ENCODE measurements at regions not wholly inside any gene's neighbourhood (a gene's known extent, or its start where the extent isn't known, plus 50 kb on each side); places are given as distances from the start of the nearest gene placed in this dataset.
A peak's percentile ranks its signal among the peaks of the same experiment; 100 is the strongest.

DNA sequence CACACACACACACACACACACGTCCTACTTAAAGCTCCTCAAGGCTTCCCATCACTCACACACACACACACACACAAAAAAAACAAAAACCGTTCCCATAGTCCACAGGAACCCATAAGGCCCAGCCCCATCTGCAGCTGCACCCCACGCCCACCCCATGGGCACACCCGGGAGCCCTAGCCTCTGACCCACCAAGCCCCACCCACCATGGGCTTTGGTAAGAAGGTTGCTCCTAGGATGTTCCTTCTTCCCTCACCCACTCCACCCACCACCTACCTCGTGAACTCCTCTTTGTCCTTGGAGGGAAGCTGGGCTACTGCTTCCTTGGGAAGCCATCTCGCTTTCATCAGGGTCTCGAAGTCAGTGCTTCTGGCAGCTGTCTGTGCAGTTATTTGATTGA lies 115.1 kb downstream of the TPRA1 start:
- H3K27ac ChIP-seq: no peak overlapping the region
- intact Hi-C loops (cut with DNase I): no loop called here
- H3K9me3 ChIP-seq: no peaks in the 10 kb centered on the region
- H3K4me1 ChIP-seq: no peaks in the 10 kb centered on the region
- no peak for DNase-seq
- no peak overlapping the region for H3K4me3 ChIP-seq
- H3K36me3 ChIP-seq: no peaks in the 10 kb centered on the region
- TF ChIP-seq POLR2A (IDR thresholded peaks at IDR 0.05): no peak
- TF ChIP-seq, protein P1, sequence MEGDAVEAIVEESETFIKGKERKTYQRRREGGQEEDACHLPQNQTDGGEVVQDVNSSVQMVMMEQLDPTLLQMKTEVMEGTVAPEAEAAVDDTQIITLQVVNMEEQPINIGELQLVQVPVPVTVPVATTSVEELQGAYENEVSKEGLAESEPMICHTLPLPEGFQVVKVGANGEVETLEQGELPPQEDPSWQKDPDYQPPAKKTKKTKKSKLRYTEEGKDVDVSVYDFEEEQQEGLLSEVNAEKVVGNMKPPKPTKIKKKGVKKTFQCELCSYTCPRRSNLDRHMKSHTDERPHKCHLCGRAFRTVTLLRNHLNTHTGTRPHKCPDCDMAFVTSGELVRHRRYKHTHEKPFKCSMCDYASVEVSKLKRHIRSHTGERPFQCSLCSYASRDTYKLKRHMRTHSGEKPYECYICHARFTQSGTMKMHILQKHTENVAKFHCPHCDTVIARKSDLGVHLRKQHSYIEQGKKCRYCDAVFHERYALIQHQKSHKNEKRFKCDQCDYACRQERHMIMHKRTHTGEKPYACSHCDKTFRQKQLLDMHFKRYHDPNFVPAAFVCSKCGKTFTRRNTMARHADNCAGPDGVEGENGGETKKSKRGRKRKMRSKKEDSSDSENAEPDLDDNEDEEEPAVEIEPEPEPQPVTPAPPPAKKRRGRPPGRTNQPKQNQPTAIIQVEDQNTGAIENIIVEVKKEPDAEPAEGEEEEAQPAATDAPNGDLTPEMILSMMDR (IDR thresholded peaks at IDR 0.05): no peak
- 54 to 72% methylated on average over 5 to 7 of the region's 7 CpGs for WGBS, 2 donors
- peaks cover 0 to 9% (median 0%) of the 10 kb centered on the region in 4 donors for H3K27me3 ChIP-seq

DNA sequence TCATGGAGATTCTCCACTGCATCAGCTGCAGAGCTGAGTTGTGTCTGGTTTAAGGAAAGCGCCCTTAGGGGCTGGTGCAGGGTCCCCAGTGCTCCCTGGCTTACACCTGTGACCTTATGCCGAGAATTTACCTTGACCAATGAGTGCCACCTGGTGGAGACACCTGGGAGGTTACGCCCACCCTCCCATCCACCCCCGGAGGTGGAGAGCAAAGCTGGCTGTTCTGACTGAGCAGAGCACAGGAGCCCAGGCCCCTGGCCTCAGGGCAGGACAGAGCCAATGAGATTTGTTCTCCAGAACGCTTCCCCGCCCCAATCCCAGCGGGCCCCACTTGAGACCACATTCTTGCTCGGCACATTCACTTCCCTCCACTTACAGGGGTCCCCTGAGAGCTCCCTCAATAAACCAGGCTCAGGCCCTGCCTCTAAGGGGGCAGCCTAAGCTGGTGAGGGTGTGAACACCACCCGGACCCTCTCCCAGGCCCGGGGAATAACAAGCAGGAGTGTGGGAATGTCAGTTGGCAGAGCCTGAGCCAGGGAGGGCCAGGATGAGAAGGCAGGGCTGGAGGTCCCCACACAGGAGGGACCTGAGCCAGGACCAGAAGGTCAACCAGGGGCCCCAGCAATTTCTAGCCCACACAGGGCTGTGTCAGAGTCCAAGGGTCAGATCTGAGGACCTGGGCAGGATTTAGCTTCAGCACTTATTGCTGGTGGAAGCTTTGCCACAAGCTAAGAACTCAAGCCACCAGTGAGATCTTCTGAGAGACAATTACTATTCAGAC lies 117.1 kb downstream of the TPRA1 start:
- Histone ChIP-seq H3K4me3 (no peak overlapping the region), H3K27me3 (peaks cover 0 to 9% (median 0%) of the 10 kb centered on the region in 4 donors), H3K4me1 (no peaks in the 10 kb centered on the region), H3K27ac (no peak overlapping the region), H3K36me3 (no peaks in the 10 kb centered on the region), H3K9me3 (no peaks in the 10 kb centered on the region)
- WGBS, 2 donors: 66% methylated on average over 6 of the region's 10 CpGs; no CpG with 5 or more reads in 1 of the 2 donors
- TF ChIP-seq, protein P1 (IDR thresholded peaks at IDR 0.05): peak in 3 of 6 experiments; percentile 6 to 51 (median 41)
- TF ChIP-seq POLR2A (IDR thresholded peaks at IDR 0.05): no peak
- no peak for DNase-seq
- intact Hi-C loops (cut with DNase I): no loop called here

DNA sequence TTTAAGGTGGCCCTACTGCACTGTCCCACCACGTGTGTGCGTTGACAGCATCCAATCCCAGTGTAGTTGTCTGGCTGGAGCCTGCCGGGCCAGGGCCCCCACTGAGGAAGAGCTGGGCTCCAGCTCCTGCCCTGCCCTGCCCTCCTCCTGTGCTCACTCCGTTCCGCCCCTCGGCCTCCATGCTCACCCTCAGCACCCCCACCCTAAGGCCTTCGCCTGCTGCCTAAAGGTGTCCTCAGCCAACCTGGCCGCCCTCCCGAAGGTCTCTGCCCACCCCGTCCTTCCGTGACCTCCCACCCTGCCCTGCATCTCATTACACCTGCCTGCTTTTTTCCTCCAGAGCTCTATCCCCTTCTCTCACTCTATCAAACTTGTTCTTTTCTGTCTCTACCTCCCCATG lies 118.0 kb downstream of the TPRA1 start:
- intact Hi-C loops (cut with DNase I): no loop called here
- no peak overlapping the region for H3K4me3 ChIP-seq
- peaks cover 0 to 9% (median 0%) of the 10 kb centered on the region in 4 donors for H3K27me3 ChIP-seq
- 80 to 84% methylated on average over 10 to 11 of the region's 11 CpGs for WGBS, 2 donors
- H3K4me1 ChIP-seq: no peaks in the 10 kb centered on the region
- H3K9me3 ChIP-seq: no peaks in the 10 kb centered on the region
- TF ChIP-seq, protein P1 (IDR thresholded peaks at IDR 0.05): no peak
- no peak for TF ChIP-seq POLR2A (IDR thresholded peaks at IDR 0.05)
- H3K36me3 ChIP-seq: no peaks in the 10 kb centered on the region
- DNase-seq: no peak
- no peak overlapping the region for H3K27ac ChIP-seq

DNA sequence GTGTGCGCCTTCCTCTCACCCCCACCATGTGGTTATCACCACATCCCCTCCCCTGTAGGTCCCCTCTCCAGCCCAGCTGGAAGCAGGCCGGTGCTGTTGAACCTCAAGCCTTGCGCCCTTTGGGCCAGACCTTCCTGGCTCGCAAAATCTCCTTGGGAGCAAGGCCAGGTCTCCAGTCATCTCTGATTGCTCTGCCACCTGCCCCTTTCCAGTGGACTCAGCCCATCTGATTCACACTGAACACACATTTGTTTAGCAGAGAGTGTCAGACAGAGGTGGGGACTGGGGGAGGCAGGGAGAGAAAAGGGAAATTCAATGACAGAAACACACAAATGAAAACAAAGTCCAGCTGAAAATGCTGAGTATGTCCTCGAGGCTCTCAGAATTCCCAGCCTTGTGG lies 119.4 kb downstream of the TPRA1 start:
- whole genome bisulfite sequencing, 2 donors: 54 to 62% methylated on average over 2 of the region's 5 CpGs
- H3K27me3 ChIP-seq: peaks cover 0 to 3% (median 0%) of the 10 kb centered on the region in 4 donors
- no peak overlapping the region for H3K4me3 ChIP-seq
- no peaks in the 10 kb centered on the region for H3K9me3 ChIP-seq
- intact Hi-C loops (cut with DNase I): no loop called here
- no peak overlapping the region for H3K27ac ChIP-seq
- H3K36me3 ChIP-seq: no peaks in the 10 kb centered on the region
- no peak for DNase-seq
- TF ChIP-seq, protein P1 (IDR thresholded peaks at IDR 0.05): no peak
- TF ChIP-seq POLR2A (IDR thresholded peaks at IDR 0.05): no peak
- no peaks in the 10 kb centered on the region for H3K4me1 ChIP-seq

DNA sequence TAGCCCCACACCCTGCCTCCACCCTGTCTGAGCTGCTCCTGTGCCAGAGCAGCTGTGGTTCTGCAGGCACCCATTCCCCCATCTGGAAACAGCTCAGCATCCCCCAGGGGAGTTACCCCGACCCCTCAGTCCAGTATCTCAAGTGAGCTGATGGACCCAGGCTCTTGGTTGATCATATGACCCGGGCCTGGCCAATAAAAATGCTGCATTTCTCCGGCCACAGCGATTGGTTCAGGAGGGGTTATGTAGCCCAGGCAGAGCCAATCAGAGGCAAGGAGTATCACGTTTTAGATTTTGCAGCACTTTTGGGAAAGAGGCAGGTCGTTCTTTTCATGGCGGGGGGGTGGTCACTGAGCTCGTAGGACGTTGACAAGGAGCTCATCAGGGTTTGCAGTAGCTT lies 120.8 kb downstream of the TPRA1 start:
- WGBS, 2 donors: 70 to 72% methylated on average over 4 to 7 of the region's 9 CpGs
- TF ChIP-seq, protein P1 (IDR thresholded peaks at IDR 0.05): no peak
- no peak for TF ChIP-seq POLR2A (IDR thresholded peaks at IDR 0.05)
- Histone ChIP-seq H3K27ac (no peak overlapping the region), H3K27me3 (peaks cover 0 to 6% (median 0%) of the 10 kb centered on the region in 4 donors), H3K9me3 (no peaks in the 10 kb centered on the region), H3K4me3 (no peak overlapping the region), H3K4me1 (no peaks in the 10 kb centered on the region), H3K36me3 (no peaks in the 10 kb centered on the region)
- intact Hi-C loops (cut with DNase I): no loop called here
- DNase-seq: no peak

All from esophagus squamous epithelium (tissue), 5 donors.